ENCODE measurements at regions not wholly inside any gene's neighbourhood (a gene's known extent, or its start where the extent isn't known, plus 50 kb on each side); places are given as distances from the start of the nearest gene placed in this dataset.

- CTCF ChIA-PET: no interaction called here
- no peak for TF ChIP-seq CTCF (IDR thresholded peaks at IDR 0.05; ENCODE audit: insufficient read depth in 1 of 2, low read depth in 1 of 2, low read length in 1 of 2, severe bottlenecking in 1 of 2, unreplicated experiment in 1 of 2)
Observed at GRCh38 chr6:63098789-63099188, 112.5 kb upstream of the FKBP1C start.

GRCh38 chr6:63099772-63100459, 111.4 kb upstream of the FKBP1C start:
- ChIA-PET CTCF (no interaction called here), POLR2A (no interaction called here)
- Histone ChIP-seq H3K9me3 (no peaks in the 10 kb centered on the region), H3K27me3 (replicated peaks; ENCODE audit: control insufficient read depth, insufficient read depth, low read length) (no peaks in the 10 kb centered on the region), H3K4me1 (no peaks in the 10 kb centered on the region), H3K36me3 (ENCODE audit: control insufficient read depth, insufficient read depth, low read length) (no peaks in the 10 kb centered on the region), H3K4me3 (ENCODE audit: low read depth, low read length) (no peak overlapping the region)
- Mint-ChIP-seq H3K9me3 (ENCODE audit: unreplicated experiment) (no peaks in the 10 kb centered on the region), H3K27me3 (ENCODE audit: insufficient read depth, unreplicated experiment) (peaks cover 6% of the 10 kb centered on the region), H3K4me3 (ENCODE audit: unreplicated experiment) (no peak overlapping the region), H3K27ac (ENCODE audit: unreplicated experiment) (no peak overlapping the region), H3K4me1 (ENCODE audit: low read depth, unreplicated experiment) (no peaks in the 10 kb centered on the region), H3K36me3 (ENCODE audit: insufficient read depth, unreplicated experiment) (no peaks in the 10 kb centered on the region)
- intact Hi-C loops (cut with micrococcal nuclease; ENCODE audit: unreplicated experiment): no loop called here
- no peak for DNase-seq
- no TSS peak for BruUV-seq (replicated peaks)
- TF ChIP-seq CTCF (IDR thresholded peaks at IDR 0.05; ENCODE audit: insufficient read depth in 1 of 2, low read depth in 1 of 2, low read length in 1 of 2, severe bottlenecking in 1 of 2, unreplicated experiment in 1 of 2): no peak

More at GRCh38 chr6:63098789-63099188, 112.5 kb upstream of the FKBP1C start:
- no peaks in the 10 kb centered on the region for H3K9me3 ChIP-seq
- POLR2A ChIA-PET: no interaction called here
- no peaks in the 10 kb centered on the region for H3K4me1 Mint-ChIP-seq (ENCODE audit: low read depth, unreplicated experiment)
- DNase-seq: no peak
- H3K36me3 ChIP-seq (ENCODE audit: control insufficient read depth, insufficient read depth, low read length): no peaks in the 10 kb centered on the region
- no peaks in the 10 kb centered on the region for H3K9me3 Mint-ChIP-seq (ENCODE audit: unreplicated experiment)
- no peak overlapping the region for H3K4me3 ChIP-seq (ENCODE audit: low read depth, low read length)
- no TSS peak for BruUV-seq (replicated peaks)
- no peak overlapping the region for H3K4me3 Mint-ChIP-seq (ENCODE audit: unreplicated experiment)
- H3K36me3 Mint-ChIP-seq (ENCODE audit: insufficient read depth, unreplicated experiment): no peaks in the 10 kb centered on the region
- peaks cover 6% of the 10 kb centered on the region for H3K27me3 Mint-ChIP-seq (ENCODE audit: insufficient read depth, unreplicated experiment)
- intact Hi-C loops (cut with micrococcal nuclease; ENCODE audit: unreplicated experiment): no loop called here
- no peaks in the 10 kb centered on the region for H3K4me1 ChIP-seq
- no peak overlapping the region for H3K27ac Mint-ChIP-seq (ENCODE audit: unreplicated experiment)
- no peaks in the 10 kb centered on the region for H3K27me3 ChIP-seq (replicated peaks; ENCODE audit: control insufficient read depth, insufficient read depth, low read length)

GRCh38 chr6:63114610-63115211, 96.6 kb upstream of the FKBP1C start:
- Mint-ChIP-seq H3K4me3 (ENCODE audit: unreplicated experiment) (no peak overlapping the region), H3K9me3 (ENCODE audit: unreplicated experiment) (no peaks in the 10 kb centered on the region), H3K4me1 (ENCODE audit: low read depth, unreplicated experiment) (no peaks in the 10 kb centered on the region), H3K27ac (ENCODE audit: unreplicated experiment) (no peak overlapping the region), H3K36me3 (ENCODE audit: insufficient read depth, unreplicated experiment) (no peaks in the 10 kb centered on the region), H3K27me3 (ENCODE audit: insufficient read depth, unreplicated experiment) (peaks cover 10% of the 10 kb centered on the region)
- ChIA-PET CTCF (no interaction called here), POLR2A (no interaction called here)
- intact Hi-C loops (cut with micrococcal nuclease; ENCODE audit: unreplicated experiment): no loop called here
- H3K27me3 ChIP-seq (replicated peaks; ENCODE audit: control insufficient read depth, insufficient read depth, low read length): no peaks in the 10 kb centered on the region
- no peaks in the 10 kb centered on the region for H3K36me3 ChIP-seq (ENCODE audit: control insufficient read depth, insufficient read depth, low read length)
- no peaks in the 10 kb centered on the region for H3K9me3 ChIP-seq
- no peaks in the 10 kb centered on the region for H3K4me1 ChIP-seq
- no peak overlapping the region for H3K4me3 ChIP-seq (ENCODE audit: low read depth, low read length)
- no peak for DNase-seq
- TF ChIP-seq CTCF (IDR thresholded peaks at IDR 0.05; ENCODE audit: insufficient read depth in 1 of 2, low read depth in 1 of 2, low read length in 1 of 2, severe bottlenecking in 1 of 2, unreplicated experiment in 1 of 2): no peak
- BruUV-seq (replicated peaks): no TSS peak
